DMS 273 treated with DMSO at 0.1 percent for 48 hours (cell line): ENCODE measurements at regions not wholly inside any gene's neighbourhood (a gene's known extent, or its start where the extent isn't known, plus 50 kb on each side); places are given as distances from the start of the nearest gene placed in this dataset.
"Not testable (repeated sequence)": the region's sequence is repeated elsewhere in the genome, so short reads cannot be mapped to it uniquely, and the experiment has no call there.

Experiments used
- DNase-seq: peaks from one replicate; lab custom pipeline; 2025; lab: John Stamatoyannopoulos, UW

DNA sequence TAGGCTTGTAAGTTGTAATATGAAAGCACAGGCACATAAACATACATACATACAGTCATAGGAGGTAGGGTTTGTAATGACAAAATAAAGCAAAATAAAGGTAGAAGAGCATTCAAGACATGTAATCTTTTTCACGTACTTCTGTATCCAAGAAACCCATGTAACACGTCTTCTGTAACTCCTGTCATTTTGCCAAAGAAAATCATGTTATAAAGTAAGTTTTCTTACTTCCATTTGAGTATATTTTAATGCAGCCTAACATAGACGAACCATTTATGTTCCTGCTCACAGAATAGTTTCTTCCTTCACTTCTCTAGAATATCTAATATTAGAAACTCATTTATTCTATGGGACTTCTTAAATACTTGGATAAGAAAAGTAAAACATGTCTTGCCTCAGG lies 1884.0 kb upstream of the CELF4 start:
- no peak for DNase-seq

DNA sequence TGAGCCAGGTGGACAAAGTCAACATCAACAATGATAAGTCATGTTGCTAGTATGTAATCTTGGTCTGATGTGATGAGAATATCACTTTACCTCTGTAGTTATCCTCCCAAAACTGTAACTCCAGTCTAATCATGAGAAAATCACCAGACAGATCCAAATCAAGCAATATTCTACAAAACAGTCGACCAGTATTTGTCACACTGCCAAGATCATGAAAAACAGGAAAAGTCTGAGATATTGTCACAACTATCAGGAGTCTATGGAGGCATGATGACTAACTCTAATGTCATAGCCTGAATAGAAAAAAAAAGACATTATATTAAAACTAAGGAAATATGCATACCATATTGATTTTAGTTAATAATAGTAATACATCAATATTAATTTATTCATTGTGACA lies 1883.3 kb upstream of the CELF4 start:
- DNase-seq: no peak

DNA sequence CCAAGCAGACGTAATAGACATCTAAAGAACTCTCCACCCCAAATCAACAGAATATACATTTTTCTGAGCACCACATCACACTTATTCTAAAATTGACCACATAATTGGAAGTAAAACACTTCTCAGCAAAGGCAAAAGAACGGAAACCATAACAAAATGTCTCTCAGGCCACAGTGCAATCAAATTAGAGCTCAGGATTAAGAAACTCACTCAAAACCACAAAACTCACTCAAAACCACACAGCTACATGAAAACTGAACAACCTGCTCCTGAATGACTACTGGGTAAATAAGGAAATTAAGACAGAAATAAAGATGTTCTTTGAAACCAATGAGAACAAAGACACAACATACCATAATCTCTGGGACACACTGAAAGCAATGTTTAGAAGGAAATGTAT lies 1879.4 kb upstream of the CELF4 start:
- not testable (repeated sequence) for DNase-seq

DNA sequence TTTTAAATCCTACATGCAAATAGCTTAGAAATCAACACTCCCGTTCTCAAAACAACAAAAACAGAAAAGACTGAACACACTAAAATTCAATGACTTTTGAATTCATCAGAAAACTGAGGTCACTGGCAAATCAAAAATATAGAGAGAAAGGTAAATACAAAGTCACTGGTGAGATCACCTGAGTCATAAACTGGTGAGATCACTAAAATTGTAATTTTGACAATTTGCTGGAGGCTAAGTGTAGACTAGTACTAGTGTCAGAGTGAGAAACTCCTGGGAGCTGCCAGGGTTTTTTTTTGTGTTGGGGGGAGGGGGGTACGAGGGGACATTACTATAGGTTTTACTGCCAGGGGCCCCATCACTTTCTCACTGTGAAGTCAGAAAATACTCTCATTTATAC lies 1876.0 kb upstream of the CELF4 start:
- DNase-seq: no peak

DNA sequence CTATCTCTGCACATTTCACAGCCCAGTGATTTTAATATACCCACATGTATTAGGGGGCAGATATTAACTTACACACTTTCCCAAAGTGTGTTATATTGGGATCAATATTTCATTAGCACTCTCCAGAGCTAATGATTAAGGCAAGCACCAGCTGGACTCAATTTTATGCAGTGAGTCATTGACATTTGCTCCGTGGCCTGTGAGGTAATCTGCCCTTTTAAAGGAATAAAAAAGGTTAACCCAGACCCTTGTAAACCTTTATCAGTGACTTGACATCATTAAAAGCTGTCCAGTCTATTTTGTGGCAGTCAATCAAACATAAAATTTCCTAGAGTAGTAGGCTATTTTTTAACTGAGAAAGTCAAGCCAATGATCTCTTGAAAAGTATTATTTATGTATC lies 1870.4 kb upstream of the CELF4 start:
- DNase-seq: no peak

DNA sequence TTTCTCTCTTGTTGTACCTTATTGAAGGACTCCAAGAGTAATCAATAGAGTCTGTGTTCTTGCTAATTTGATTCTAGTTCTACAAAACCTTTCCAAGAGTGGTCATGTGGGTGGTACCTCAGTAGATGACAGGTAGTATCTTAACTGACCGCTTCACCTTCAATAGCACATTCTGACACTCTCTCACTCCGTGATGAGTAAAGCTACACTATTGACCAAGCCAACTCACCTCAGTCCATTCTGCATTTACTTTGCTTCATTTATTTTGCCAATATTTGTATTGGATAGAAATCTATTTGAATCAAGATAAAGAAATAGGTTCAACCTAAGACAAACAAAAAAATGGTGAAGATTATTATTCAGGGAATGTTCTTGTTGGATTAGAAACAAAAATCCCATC lies 1869.6 kb upstream of the CELF4 start:
- DNase-seq: no peak

DNA sequence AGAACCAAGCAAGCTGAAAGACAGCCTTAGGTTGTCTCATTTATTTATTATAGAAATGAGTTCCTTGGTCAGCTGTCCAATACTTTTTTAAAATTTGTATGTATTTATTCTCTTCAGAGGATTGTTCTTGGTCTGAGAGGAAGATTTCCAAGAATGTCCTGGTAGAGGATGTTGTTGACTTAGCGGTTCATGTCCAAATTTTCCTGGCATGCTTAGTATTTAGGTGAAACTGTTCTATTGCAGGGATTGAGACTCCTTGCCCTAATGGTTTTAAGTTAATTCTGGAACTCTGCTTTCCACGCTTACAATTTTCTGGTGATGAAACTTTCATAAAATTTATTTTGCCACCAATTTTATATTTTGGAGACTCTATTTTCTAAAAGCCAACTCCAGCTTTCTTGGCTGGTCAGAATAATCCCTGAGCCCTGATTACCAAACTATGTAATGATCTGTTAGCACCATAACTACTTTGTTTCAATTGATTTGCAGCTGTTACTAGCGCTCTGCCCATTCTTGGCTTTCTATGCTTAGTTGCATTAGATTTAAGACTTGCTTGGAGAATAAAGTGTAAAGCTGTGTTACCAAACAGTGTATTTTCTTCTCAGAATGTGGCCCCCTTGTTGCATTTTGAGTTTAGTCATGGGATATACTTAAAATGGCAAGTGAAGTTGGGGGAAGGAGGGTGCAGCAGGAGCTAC lies 1868.8 kb upstream of the CELF4 start:
- DNase-seq: no peak

DNA sequence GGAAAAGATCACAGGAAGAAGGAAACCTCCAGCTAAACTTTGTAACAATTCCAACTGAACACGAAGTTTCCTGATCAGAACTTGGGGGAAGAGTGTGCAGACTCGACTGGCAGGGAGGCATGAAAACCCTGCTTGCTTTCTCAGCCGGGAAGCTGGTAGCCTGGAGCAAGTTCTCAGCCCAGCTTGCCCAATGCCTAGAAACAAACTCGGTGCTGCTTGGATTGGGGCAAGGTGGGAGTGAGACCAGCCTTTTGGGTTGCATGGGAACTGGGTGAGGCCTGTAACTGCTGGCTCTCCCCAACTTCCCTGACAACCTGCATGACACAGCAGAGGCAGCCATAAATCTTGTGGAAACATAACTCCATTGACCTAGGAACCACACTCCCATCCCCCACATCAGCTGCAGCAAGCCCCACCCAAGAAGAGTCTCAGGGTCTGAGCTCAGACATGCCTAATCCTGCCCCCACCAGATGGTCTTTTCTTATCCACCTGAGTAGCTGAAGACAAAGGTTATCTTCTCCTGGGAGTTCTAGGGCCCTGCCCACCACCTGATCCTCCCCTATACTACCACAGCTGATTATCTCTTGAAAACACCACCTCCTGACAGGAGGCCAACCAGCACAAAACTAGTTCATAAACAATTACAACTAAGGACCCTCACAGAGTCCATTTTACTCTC lies 1859.7 kb upstream of the CELF4 start:
- no peak for DNase-seq

DNA sequence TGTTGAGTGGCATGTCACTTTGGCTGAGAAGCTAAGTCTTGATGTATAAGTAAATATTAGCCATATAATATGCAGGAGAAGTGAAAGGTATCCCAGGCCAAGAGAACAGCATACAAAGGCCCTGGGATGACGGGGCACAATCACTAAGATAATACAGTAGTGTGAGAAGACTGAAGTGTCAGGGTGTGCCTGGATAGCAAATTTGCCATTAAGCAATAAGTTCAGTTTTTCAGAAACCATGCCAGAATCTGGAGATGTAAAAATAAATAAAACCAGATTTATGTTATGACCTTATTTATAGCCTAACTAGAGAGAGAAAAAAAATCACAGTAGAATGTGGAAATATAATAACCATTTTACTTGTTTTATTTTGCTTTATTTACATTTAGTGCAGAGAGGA lies 1858.7 kb upstream of the CELF4 start:
- DNase-seq: no peak

DNA sequence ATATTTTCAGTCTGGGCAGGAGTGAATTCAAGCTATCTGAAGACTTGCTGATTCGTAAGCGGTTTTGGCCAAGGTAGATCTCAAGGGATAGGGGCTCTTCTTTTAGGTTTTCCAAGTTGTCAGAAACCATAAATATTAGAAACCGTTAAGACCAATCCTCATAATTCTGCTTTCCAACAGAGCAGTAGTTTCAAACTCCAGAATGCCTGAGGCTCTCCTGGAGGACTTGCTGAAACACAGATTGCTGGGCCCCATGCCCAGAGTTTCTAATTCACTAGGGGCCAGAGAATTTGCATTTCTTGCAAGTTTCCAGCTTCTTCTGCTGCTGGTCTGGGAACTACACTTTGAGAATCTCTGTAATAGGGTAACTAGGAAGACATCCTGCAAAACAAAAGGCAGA lies 1855.7 kb upstream of the CELF4 start:
- DNase-seq: no peak

DNA sequence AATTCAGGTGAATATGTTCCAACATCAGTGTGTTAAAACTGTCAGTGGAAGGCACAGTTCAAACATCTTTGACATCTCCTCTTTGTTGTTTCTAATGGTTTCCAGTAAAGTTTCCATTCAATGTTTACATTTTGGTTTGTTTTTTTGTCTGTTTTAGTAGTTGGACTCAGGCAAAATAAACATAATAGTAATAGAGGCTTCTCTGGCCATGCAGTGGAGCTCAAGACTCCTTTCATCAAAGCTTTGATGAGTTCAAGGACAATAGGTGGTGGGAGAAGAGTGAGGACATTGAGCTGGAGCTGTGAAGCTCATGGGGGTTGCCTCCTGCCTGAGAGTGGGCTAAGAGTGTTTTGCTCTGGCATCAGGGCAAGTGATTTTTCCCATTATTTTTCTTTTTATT lies 1853.7 kb upstream of the CELF4 start:
- no peak for DNase-seq

DNA sequence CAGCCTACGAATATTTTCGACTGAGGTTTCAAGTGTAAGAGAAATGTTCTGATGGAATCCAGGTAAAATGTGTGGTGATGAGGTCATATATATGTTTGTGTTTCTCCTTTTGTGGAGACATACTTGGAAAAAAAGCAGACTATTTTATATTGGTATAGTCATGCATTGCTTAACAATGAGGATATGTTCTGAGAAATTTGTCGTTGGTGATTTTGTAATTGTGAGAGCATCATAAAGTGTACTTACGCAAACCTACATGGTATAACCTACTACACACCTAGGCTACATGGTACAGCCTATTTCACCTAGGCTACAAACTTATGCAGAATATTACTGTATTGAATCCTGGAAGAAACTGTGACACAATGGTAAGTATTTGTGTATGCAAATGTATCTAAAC lies 1849.9 kb upstream of the CELF4 start:
- DNase-seq: no peak

DNA sequence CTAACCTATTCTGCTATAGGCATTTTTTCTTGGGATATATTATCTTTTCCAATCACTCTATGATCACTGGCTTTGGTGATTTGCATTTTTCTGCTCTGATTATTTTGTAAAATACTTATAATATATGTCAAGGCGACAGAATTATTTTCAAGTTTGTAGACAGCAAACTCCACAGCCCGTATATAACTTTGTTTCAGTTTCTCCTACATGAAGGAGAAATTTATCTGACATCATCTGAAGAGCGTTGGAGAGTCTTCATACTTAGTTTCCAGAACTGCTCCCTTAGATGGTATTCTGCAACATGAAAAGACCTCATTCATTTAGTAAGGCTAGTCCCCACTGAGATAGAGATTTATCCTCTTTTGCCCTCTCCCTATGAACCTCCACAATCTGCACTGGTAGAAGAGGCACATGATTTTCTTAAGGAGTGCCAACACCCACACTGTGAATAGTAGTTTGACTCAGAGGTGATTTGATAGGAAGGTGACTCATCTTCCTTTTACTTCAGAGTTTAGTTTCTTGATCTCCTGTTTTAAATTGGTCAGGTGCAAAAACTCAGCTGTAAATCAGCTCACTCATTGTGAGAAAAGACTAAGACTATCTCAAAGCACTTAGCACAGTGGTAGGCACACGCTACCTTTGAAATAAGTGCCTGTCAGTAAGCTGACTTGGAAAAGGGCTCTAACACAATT lies 1848.6 kb upstream of the CELF4 start:
- DNase-seq: no peak

DNA sequence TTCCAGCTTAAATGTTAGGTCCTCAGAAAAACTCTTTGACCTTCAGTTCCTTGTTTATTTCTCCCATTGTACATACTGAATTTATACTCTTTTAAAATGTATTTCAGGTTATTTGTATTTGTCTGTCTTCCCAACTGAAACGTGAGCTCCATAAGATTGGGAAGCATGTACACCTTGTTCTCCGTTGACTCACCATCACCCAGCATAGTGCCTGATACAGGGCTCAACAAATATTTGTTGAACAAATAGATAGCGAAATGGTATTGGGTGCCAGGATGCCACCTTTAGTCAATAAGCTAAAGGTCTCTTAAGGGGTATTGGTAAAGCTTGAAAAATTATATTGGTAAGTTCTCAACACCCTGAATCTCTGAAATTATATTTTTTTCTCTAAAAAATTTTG lies 1841.3 kb upstream of the CELF4 start:
- DNase-seq: no peak

DNA sequence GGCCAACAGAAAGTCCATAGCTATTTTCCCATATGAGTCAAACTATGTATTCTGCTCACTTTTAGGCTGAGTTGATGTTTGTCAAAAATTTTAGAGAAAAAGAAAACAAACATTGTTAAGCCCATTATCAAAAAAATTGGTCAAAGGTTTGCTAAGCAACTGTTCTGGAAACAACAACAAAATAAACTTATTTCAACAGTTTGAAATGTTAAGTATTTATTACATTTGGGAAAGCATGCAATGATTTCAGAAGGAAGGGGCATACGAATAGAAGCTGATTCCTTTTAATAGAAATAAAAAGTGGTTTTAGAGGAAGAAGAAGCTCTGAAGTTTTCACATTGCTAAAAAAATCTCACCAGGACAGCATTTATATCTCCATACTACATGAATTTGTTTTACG lies 1837.5 kb upstream of the CELF4 start:
- DNase-seq: no peak

DNA sequence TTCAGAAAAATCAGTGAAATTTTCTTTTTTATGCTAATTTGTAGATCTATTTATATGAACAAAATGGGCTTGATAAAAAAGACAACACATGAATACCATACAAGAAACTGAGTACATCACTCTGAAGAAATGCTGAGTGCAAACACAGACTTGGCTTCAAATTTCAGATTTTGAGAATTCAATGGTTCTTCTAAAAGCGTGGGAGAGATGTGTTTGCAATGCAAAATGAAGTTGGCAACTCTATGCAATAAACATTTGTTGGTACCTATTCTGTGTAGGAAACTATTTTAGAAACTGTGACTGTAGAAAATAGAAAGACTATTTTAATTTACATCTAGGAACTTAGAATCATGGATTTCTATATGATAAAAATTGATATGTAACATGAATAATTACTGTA lies 1834.1 kb upstream of the CELF4 start:
- DNase-seq: no peak

DNA sequence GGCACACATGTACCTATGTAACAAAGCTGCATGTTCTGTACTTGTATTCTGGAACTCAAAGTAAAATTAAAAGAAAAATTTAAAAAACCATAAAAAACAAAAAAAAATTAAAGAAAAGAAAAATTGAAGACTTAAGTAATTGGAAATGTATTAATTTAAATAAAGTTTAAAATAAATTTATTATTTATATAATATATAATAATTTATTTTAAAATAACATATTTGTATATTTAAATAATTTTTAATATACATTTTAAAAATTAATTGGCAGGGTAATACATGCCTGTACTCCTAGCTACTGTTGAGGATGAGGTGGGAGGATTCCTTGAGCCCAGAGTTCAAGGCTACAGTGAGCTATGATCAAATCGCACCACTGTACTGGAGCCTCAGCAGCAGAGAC lies 1830.6 kb upstream of the CELF4 start:
- no peak for DNase-seq

DNA sequence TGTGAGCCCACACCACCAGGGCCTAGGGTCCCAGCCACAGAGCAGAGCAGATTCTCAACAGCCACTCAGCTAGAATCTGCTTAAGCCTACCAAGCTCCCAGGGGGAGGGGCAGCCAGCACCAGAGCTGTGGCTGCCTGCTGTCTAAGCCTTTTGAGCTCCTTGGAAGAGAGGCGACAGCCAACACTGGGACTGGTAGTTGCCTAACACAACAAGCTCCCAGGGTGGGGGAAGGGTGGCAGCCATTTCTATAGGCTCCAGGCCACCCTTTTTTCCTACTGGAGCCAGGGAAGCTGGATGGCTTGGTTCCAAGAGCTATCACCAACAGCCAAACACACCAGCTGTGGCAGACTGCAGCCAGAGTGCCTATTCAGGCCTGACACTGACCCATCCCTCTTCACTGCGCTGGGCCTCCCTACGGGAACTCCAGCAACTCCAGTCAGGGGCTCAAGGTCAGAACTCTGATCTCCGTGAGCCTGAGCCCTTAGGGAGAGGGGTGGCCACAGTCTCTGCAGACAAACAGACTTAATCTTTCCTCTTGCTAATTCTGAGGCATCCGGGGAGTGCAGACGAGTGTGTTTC lies 1824.3 kb upstream of the CELF4 start:
- DNase-seq: no peak

DNA sequence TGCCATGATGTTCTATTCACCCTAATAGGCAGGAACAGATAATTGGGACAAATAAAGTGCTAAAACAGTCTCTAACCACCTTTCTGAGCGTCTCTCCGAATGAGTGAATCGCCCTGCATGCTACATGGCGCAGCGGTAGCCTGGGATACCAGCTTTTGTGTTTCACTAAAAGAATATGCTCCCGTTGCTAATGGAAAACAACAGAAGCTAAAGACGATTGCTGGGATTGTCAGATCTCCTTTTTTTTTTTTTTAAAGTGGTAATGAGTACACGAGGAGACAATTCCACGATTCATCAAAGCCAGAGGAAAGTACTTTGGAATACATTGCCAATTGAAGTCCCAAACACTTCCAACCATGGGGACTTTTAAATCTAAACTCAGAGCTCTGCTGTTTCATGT lies 1815.3 kb upstream of the CELF4 start:
- no peak for DNase-seq

DNA sequence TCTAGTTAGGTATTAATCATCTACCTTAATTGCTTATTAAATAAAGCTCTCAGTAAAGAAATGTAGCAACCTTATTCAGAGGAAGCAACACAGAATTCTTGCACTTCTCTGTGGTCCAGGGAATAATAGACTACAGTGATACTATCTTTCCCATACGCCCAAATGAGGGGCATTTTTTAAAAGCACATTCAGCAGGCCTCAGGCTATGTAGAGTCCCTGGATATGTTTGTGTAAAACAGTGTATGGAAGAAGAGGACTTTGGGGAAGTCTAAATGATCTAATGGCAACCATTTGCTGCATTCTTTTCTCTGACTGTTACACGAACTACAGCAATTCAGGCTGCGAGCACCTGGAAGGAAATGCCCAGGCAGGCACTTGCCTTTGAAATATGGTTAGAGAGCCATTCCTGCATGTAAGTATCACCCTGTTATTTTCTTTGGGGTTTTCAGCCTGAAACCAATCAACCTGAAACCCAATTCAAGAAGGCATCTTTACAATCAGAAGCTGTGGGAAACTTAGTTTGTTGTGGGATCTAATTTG lies 1814.7 kb upstream of the CELF4 start:
- DNase-seq: no peak

DNA sequence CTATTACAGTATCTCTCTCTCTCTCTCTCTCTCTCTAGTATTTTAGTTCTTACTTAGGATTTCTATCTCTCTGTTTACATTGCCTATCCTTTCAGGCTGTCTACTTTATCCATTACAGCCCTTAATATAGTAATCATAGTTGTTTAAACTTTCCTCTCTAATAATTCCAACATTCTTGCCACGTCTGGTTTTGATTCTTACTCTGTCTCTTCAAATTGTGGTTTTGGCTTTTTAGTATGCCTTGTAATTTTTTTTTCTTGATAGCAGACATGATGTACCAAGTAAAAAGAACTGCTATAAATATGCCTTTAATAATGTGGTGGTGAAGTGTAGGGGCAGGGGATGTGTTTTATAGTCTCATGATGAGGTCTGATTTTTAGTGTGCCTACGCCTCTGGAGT lies 1809.5 kb upstream of the CELF4 start:
- no peak for DNase-seq

DNA sequence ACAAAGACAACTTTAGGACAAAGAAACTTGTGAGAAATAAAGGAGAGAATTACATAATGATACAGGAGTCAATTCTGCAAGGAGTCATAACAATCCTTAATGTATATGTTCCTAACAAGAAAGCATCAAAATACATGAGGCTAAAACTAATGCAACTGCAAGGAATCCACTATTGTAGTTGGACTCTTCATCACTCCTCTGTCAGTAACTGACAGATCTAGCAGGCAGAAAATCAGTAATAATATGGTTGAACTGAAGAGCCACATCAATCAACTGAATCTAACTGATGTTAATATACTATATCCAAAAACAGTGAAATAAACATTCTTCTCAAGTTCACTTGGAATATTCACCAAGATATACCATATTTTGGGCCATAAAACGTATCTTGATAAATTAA lies 1806.4 kb upstream of the CELF4 start:
- no peak for DNase-seq

DNA sequence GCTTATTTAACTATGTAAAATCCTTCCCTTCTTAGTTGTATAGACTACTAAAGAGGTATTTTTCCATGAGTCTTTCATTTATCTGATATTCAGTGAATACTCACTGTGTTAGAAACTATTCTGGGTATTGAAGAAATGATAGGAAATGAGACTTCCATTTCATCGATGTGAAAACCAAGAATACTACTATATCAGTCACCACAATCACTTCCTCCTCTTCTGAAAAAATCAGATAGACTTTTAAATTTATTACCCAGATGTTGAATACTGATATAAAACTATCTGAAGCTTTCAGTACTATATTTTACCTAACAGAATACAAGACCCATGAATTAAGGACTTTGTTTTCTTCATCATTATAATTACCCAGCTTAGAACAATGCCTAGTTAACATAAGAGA lies 1801.1 kb upstream of the CELF4 start:
- DNase-seq: no peak
